CD4-positive, alpha-beta T cell treated with Interleukin-1 beta for 1 hour (primary cell): ENCODE measurements at regions not wholly inside any gene's neighbourhood (a gene's known extent, or its start where the extent isn't known, plus 50 kb on each side); places are given as distances from the start of the nearest gene placed in this dataset.

Experiments
- DNase-seq, 2 donors: peaks; one replicate each; pipeline ENCODE4 v3.0.0-alpha.2; 2020 to 2022

DNA sequence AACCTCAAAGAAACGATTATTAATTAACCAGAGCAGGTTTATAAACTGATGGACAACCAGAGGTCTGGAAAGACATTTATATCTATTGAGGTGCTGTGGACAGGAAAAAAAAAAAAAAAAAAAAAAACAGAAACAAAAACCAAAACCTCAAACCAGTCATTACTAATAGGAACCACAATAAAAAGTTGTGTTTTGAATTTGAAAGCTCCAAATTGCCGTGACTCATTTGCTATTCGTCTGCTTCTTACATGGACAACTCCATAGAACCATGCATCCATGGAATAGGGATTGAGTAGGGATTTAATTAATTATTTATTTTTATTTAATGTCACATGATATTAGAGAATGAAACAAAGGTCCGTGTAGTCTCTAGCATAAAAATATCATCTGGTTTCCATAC, 134.1 kb upstream of the SSTR1 start:
- peak in 1 of 2 donors; percentile 51 for DNase-seq

DNA sequence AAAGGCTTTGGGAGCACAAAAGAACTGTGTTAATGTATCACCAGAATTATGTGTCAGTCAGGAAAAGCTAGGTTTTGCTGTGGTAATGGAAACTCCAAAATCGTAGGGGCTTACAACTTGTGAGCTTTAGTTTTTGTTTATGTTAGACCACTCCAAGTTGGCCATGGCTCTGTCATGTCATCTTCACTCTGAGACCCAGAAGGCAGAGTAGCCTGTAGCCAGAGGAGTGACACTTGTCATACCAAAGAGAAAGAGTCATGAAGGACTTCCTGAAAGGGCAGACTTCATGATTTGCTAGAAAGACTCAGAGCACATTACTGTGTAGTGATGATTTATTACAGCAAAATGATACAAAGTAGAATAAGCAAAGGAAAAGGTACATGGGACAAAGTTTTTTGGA, 133.6 kb upstream of the SSTR1 start:
- no peak for DNase-seq

DNA sequence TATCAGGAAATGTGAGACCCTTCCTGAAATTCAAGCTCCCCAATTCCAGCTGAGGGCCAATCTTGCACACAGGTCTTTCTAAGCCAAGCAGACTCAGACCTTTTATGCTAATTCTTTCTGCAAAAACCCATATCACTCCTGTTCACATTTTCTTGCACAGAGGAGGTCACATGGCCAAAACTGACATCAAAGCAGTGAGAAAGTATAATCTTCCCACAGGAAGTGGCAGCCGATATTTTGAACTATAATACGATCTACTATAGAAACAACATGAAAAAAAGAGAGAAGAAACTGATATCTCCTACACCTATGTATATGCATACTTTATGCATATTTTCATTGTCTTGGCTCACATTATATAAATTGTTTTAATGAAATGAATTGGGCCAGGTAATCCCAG, 132.9 kb upstream of the SSTR1 start:
- peak in 1 of 2 donors; percentile 70 for DNase-seq

DNA sequence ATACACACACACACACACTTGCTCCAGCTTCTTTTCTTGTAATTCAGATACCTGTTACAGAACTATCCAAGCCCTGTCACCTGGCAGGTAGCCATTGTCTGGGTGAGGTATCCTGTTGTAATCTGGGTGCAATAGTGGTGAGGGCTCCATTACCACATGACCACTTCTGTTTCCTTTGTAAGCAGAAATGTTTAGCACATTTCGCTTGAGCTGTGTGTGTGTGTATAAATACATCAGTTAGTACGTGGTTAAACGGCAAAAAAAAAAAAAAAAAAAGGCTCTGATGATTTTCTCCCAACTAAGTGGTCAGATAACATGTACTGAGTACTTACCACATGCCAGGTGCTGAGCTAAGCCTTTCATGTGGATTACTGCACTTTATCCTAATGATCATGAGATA, 129.3 kb upstream of the SSTR1 start:
- peak; percentile 61 to 78 for DNase-seq

DNA sequence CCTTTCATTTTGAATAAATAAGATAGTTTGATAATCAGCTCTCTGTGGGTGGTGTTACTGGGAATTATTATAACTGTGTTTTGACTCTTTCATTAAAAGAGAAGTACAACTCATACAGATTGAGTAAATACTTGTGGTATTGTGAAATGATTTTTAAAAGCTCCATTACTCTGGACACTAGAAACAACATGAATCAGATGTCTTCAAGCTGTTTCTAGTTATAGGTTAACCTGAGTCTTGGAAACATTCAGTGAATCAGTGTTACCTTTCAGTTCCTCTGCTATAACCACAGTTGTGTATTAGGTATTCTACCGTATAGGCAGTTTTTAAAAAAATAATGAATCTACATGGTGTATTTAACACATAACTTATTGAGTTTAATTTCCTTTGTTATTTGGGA, 128.4 kb upstream of the SSTR1 start:
- DNase-seq, result no peak

DNA sequence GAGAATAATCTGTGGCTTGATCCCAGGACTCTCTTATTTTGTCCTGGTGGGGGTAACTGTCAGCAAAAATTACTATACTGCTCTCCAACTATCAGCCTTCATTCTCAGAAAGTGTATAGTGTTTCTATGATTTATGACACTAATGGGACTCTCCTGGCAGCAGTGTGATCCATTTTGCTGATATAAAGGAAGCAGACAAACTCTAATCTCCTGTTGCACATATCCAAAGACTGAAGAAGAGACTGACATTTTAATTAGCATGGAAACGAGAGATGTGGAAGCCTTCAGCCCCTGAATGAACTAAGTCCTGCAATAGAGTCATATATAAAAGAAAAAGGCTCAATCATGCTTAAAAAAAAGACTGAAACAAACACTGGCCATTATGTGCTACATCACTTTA, 127.8 kb upstream of the SSTR1 start:
- no peak for DNase-seq

DNA sequence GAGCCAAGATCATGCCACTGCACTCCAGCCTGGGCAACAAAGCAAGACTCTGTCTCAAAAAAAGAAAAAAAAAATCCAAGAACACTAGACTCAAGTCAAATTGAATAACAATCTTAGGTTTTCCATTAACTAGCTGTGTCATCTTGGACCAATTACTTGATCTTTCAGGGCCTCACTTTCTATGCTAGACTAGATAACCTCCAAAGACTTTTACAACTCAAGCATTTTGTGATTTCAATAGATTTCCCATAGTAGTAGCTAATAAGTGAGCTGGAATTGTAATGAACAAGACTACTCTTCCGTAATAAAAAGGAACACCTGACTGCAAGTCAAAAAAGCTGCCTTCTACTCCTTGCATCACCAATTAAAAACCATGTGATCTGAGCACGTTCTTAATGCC, 127.0 kb upstream of the SSTR1 start:
- DNase-seq, result no peak

DNA sequence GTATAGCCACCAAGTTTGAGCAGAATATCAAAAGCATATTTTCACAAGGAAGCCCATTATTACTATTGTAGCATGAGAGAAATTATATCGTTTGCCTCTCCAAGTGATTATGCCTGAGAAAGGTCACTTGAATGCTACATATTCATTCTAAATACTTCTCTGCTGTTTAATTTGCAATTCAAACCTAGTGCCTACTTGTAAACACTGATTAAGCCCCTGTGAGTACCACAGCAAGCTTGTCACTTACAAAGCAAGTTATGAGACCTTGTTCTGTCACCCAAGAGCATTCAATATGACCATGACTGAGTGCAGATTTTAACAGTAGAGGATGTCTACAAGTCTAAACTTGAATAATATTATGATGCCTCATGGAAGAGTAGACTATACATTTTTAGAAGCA, 124.7 kb upstream of the SSTR1 start:
- DNase-seq, result no peak

DNA sequence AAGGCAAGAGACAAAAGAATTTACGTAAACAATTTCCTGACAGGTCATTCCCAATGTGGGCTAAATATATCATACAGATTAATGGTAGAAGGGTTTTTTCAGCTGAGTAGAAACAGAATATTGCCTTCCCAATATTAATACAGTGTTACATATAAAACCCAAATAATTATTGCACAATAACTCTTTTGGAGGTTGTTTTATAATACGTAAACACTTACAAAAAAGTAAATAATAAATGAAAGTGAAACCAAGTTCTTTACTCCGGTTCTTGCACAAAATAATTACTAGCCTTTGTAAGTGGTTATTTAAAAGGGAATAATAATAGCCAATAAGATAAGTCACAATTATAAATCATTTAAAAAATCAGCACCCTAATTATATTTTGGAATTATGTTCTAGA, 118.6 kb upstream of the SSTR1 start:
- DNase-seq, result no peak

DNA sequence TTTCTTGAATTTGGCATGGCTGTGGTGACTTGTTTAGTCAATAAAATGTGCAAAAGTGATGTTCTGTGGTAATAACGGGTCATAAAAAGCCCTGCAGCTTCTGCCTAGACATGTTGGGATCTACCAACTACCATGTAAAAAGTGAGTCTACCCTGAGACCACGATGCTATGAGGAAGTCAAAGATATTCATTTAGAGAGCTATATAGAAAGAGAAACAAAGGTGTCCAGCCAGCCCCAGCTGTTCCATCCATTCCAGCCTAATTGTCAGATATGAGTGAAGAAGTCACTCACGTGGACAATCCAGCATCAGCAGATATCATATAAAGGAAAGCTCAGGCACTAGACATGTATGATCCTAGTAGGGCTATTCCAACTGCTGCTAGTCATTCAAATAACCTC, 117.2 kb upstream of the SSTR1 start:
- DNase-seq, result no peak

DNA sequence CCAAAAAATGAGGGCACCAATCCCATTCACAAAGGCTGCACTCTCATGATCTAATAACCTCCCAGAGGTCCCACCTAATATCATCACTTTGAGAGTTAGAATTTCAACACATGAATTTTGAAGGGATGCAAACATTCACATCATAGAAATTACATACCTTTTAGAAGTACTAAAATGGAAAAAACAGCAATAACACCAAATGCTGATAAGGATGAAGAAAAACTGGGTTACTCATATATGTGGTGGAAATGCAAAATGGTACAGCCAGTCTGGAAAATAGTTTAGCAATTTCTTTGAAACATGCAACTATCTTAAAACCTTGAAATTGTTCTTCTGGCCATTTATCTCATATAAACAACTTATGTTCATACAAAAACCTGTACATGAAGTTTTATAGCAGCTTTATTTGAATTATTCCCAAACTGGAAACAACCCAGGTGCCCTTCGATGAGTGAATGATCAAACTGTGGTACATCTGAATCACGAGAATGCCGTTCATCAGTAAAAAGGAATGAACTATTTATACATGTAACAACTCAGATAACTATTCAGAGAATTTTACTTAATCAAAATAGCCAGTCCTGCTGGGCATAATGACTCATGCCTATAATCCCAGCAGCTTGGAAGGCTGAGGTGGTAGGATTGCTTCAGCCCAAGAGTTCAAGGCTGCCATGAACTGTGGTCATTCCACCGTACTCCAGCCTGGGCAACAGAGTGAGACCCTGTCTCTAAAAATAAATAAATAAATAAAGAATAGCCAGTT, 109.4 kb upstream of the SSTR1 start:
- no peak for DNase-seq

DNA sequence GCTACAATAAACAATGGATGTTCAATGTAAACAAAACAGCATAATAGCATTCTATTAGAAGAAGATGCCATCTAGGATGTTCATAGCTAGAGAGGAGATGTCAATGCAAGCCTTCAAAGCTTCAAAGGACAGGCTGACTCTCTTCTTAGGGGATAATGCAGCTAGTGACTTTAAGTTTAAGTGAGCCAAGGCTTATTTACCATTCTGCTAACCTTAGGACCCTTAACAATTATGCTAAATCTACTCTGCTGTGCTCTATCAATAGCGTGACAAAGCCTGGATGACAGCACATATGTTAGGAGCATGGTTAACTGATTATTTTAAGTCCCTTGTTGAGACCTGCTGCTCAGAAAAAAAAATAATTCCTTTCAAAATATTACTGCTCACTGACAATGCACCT, 106.0 kb upstream of the SSTR1 start:
- DNase-seq, result no peak

DNA sequence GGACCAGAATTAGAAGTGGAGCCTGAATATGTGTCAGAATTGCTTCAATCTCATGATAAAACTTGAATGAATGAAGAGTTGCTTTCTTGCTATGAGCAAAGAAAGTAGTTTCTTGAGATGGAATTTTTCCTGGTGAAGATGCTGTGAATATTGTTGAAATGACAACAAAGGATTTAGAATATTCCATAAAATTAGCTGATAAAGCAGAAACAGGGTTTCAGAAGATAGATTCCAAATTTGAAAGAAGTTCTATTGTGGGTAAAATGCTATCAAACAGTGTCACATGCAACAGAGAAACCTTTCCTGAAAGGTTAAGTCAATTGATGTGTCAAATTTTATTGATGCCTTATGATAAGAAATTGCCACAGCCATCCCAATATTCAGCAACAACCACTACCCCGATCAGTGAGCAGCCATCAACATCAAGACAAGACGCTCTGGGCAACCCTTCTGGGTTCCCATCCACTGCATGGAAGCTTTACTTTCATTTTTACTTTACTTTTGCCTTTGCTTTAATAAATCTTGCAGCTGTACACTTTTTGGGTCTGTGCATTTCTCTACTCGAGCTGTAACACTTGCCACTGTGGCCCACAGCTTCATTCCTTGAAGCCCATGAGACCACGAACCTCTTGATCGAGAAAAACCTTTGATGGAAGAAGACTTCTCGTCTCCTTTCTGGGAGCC, 104.0 kb upstream of the SSTR1 start:
- no peak for DNase-seq

DNA sequence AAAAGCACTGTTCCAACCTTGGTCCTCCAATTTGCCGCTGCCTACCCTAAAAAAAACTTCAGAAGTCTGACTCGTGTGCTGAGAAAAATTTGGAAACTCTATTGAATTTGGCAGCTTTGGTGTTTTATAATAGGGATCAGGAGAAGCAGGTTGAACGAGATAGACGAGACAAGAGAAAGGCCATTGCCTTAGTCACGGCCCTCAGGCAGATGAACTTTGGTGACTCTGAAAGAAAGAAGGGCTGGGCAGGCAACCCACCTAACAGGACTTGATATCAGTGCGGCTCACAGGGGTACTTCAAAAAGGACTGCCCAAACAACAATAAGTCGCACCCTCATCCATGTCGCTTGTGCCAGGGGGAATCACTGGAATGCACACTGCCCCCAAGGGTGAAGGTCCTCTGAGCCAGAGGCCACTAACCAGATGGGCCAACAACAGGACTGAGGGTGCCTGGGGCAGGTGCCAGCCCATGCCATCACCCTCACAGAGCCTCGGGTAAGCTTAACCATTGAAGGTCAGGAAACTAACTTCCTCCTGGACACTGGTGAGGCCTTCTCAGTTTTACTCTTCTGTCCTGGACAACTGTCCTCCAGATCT, 102.5 kb upstream of the SSTR1 start:
- DNase-seq, result no peak

DNA sequence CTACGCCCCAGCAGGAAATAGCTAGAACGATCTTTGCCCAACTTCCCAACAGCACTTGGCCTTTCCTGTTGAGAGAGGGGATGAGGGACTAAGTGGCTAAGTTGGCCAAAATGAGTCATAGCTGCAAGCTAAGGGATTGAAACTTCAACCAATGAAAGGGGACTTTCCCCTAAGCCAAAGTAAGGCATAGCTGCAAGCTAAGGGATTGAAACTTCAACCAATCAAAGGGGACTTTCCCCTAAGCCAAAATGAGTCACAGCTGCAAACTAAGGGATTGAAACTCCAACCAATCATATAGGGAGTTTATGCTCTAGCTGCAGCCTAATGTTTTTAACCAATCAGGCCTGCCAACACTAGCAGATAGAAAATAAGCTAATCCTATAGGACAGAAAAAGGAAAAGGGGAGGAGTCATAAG, 100.5 kb upstream of the SSTR1 start:
- peak in 1 of 2 donors; percentile 12 for DNase-seq

DNA sequence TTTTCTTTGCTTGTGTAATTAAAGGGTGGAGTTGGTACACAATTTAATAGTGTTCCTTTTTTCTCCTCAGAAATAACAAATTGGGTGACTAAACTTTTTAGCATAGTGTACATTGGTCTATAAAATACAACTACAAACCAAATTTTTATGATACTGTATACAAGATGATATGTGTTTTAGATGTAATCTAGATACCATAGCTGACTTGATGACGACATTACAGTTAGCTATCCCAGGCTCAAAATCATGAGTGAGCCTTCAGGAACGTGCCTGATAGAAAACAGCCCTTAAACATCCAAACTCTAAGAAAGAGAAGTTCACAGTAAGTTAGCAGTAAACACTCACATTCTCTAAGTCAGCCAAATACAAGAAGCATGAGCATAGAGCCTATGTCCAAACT, 99.0 kb upstream of the SSTR1 start:
- no peak for DNase-seq

DNA sequence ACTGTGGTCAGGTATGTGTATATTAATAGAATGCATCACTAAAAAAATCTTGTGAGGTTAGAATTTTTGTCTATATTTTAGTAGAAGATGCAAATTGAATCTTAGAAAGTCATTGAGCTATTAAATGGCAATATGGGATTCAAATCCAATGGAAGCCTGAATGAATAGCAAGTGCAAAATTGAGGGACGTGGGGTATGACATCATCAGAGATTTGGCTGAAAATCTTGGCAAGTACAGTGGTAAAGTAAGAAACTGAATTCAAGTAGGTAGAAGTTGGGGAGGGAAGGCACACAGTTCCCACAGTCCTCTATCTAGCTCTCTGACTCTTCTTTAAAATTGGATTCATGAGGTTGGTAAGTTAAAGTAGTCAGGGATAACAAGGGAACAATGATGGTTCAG, 97.4 kb upstream of the SSTR1 start:
- DNase-seq, result no peak

DNA sequence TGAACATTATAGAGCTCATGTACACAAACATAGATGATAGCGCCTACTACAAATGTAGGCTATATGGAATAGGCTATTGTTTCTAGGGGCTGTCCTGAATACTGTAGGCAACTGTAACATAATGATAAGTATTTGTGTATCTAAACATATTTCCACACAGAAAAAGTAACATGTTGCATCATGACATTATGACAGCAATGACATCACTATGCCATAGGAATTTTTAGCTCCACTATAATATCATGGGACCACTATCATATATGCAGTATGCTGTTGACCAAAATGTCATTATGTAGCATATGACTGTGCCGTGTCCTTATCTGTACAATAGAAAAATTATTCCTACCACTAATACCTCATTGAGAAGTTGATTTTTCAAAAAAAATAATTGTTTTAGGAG, 96.7 kb upstream of the SSTR1 start:
- DNase-seq, result no peak

DNA sequence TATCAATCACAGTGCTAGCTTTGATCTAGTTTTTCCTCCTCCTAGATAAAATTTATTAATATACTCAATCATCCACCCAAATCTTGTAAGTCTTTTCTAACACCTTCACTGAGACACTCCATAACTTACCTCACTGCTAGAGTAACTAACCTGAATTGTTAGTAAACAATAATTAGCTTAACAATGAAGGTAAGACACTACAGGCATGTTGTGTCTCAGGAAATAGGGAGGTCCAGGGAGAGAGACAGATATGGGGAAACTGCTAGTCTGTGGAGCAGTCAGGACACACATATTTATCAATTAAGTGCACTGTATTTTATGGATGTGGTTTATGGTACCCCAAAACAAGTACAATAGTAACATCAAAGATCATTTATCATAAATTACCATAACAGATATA, 94.2 kb upstream of the SSTR1 start:
- no peak for DNase-seq

DNA sequence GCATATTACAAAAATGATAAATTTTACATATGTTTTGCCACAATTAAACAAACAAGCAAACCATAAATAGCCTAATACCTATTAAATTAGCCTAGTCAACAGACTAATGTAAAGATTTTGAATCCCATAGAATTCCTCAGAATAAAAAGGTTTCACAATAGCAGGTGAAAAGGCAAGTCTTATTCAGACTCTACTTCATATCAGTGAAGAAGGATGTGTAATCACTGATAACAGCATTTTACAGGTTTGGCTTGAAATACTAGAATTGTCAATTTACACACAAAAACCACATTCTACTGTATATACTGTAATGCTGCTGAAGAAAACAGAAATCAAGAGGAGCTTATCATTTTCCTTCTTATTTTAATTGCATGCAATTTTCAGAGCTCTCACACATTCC, 90.8 kb upstream of the SSTR1 start:
- DNase-seq, result no peak

DNA sequence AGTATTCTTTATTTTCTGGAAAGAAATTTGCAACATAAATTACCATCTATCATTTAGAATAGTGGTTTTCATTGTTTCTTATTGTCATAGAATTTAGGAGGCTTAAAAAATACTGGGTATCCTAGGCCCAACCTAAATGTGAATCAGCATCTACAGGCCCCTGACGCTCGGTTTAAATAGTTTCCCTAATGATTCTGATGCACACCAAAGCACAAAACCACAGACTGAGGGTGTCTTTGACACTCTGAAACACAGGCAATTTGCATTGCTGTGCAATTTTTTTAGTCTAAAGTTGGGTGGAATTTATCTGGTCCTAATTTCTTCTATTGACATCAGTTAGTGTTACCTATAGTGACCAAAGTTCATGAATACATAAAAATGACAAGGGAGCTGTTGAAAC, 87.6 kb upstream of the SSTR1 start:
- DNase-seq, result peak in 1 of 2 donors; percentile 12

DNA sequence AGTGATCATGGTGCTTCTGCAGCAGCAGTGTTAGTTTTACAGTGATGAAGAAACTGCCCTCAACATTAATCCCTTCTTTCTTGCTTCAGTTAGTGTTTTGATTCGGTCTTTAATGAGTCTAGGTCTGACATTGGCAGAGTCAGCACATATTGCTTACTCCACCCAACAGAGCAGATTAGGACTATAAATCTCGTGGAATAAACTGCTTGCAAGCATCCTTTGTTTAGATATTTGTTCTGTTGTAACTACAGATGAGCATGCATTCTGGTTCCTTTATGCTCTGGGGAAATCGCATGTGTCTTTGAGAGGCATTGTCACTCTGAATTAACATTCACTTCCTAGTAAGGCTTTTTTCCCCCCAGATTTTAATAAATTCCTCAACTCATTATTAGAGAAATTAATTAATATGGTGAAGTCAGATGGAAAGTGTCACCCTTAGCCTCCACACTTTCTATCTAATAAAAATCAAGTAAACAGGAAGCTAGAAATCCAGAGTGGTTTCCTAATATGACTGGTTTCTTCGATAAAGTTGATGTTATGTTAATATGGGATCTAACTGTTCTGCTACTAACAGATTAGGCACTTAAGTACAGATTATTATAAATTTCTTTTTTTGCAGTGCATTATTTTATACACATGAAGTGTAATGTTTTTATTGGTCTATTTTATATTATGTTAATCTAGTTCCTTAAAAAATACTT, 86.2 kb upstream of the SSTR1 start:
- no peak for DNase-seq

DNA sequence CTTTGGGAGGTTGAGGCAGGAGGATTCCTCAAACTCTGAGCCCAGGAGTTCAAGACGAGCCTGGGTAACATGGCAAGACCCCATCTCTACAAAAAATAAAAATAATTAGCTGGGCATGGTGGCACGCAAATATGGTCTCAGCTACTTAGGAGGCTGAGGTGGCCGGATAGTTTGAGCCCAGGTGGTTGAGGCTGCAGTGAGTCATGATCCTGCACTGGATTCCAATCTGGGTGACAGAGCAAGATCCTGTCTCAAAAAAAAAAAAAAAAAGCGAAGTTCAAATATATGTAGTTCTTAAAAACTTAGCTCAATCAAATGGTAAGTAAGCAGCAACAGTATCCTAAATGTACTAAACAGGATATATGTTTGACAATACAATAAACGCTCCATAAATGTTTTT, 85.5 kb upstream of the SSTR1 start:
- no peak for DNase-seq

DNA sequence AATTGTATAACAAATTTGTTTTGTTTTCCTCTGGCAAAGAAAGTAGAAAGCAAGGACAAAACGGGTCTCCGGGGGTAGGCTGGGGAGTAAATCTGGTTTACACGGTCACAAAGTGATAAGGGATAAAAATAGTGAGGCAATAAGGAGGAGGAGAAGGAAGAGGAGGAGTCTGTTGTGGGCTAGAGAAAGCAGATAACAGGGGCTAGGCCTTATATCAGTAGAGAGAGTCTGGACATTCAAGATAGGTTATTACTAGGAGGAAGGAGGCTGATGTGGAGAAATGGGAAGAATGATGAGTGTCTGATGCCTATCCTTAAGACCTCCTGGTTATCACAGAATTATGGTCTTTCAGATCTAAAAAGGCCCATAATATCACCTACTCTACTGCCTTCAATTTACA, 83.2 kb upstream of the SSTR1 start:
- DNase-seq, result no peak
